ENCODE measurements at regions not wholly inside any gene's neighbourhood (a gene's known extent, or its start where the extent isn't known, plus 50 kb on each side); places are given as distances from the start of the nearest gene placed in this dataset.

DNA sequence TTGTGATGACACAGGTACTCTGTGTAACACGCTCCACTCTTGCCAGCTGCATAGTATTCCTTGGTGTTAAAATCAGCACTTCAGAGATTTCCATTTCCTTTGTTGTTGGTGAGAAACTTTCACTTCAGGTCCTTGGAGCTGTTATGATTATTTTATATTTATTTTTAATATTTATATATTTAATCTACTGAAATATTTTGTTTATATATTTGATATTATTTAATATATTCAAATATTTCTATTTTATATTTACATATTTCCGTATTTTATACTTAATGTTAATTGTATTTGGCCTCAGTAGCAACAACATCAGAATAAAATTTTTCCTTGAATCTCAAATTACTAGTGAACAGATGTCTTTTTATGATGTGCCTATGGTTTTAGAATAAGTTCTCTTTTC, 225.3 kb downstream of the MAGEB17 start:
- TF ChIP-seq, protein P1, sequence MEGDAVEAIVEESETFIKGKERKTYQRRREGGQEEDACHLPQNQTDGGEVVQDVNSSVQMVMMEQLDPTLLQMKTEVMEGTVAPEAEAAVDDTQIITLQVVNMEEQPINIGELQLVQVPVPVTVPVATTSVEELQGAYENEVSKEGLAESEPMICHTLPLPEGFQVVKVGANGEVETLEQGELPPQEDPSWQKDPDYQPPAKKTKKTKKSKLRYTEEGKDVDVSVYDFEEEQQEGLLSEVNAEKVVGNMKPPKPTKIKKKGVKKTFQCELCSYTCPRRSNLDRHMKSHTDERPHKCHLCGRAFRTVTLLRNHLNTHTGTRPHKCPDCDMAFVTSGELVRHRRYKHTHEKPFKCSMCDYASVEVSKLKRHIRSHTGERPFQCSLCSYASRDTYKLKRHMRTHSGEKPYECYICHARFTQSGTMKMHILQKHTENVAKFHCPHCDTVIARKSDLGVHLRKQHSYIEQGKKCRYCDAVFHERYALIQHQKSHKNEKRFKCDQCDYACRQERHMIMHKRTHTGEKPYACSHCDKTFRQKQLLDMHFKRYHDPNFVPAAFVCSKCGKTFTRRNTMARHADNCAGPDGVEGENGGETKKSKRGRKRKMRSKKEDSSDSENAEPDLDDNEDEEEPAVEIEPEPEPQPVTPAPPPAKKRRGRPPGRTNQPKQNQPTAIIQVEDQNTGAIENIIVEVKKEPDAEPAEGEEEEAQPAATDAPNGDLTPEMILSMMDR (IDR thresholded peaks at IDR 0.05; ENCODE audit: low read length): no peak
- no peak for TF ChIP-seq EZH2 (optimal IDR thresholded peaks at IDR 0.05; ENCODE audit: low read depth, low read length)
- TF ChIP-seq EZH2phosphoT487 (IDR thresholded peaks at IDR 0.05; ENCODE audit: low read length): no peak
